ENCODE measurements at regions not wholly inside any gene's neighbourhood (a gene's known extent, or its start where the extent isn't known, plus 50 kb on each side); places are given as distances from the start of the nearest gene placed in this dataset.

DNA sequence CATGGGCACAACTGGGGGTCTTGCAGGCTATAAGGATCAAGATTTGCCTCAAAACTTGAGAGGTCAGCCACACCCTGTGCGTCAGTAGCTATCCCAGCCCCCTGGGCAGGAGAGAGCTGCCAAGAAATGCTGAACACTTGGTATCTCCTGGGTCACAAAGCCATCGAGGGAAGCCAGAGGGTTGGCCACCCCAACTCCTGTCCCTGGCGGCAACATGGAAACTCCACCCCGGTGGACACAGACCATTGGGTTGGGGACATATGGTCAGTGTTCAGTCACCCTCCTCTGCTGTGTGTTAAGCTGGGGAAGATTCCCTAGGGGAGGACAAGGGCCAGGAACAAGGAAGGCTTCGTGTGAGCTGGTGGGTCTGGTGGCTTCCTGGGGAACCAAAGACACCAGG is 140.6 kb downstream of the C5orf15 start:
- DNase-seq: no peak

DNA sequence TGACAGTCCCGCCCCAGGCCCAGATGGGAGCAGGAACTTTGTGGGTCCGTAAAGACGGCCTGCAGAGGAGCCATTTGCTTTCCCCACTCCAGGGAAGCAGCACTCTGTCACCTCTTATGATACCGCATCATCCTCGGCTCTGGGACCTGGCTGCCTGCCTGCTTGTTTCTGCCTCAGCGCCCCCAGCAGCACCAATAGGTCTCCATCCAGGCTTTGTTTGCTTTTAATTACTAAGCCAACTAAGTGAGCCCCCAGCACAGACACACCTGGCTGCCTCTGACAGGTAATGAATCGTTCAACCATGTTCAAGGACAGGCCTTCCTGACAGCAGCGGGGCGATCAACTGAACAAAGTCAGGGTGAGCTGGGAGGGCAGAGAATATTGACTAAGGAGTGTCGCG is 141.4 kb downstream of the C5orf15 start:
- DNase-seq: no peak

DNA sequence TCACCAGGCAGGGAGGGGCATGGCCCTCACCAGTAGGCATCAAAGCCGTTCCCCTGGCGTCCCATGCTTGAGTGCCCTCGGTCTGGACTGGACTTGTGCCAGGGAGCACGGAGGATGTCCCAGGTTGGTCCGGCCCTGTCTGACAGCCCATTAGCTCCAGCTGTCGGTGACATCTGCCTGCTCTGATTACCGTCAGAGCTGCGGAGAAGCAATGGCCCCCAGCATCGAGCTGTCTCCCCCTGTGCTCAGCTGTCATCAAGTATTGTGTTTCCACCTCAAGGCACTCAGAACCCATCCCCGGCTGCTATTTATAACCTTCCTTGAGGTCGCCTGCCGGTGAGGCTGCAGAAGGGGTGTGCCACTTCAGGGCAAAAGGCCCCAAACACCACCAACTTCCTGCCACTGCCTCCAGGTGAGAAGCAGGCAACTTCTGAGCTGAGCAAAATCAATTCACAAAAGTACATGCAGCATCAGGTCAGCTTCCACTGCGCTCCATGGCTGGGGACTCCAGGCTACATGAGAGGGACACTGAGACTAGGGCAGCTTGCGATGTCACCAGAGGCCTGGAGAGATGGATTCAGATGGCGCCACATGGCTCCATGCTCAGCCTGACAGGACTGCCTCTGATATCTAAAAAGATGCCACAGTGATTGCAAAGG is 142.7 kb downstream of the C5orf15 start:
- no peak for DNase-seq

DNA sequence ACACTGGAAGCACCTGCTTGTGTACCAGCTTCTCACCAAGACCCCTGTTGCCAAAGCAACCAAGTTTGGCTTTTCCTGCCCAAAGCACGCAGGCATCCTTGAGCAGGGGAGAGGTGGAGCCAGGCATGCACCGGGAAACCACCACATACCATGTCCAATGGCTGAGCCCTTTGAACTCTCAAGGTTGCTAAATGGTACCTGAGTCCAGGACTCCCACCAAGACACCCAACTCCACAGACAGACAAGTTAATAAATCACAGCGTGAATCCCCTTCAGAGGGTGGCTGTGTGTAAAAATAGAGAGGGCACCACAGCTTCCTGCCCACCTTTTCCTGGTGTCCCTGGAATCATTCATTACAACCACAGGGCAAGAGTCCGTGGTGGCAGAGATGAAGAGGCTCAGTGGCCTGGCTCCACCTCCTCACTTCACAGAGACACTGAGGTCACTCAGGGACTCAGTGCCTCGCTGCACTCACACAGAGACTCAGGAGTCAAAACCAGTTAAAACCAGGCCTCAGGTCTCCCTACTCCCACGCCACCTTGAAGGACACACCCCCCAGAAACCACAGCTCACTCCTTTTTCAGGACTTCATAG is 143.7 kb downstream of the C5orf15 start:
- DNase-seq: no peak

DNA sequence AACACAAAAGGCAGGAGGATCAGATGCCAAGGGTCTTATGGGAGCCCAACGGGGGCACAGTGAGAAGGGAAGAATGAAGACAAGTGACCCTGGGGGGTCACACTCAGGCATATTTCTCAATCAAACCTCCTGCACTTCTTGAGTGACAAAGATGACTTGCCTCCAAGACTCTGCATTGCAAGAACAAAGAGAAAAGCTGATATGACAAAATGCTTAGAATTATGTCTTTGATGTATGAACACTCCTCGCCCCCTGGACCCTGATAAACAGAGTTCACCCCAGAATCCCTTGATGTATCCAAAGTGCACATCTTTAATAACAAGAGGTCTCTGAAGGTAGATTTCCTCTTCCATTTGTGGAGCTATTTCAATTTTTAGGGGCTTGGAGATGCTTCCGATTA is 146.5 kb downstream of the C5orf15 start:
- no peak for DNase-seq

DNA sequence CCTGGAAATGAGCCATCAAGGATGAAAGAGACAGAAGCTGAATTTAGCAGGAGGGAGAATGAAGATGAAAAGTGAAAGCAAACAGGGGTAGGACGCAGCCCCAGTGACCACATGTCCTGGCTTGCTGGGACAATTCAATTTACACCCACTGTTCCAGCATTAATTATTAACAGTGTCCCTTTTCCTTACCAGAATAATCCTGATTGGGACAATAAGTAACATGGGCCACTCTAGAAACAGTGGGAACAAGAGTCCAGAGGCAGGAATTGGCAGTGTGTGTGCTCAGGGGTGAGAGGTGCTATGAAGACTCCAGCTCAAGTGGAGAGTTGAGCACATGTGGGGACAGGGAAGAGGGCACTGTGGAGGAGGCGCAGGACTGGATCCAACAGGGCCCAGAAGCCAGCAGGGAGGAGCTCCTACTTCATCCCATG is 147.1 kb downstream of the C5orf15 start:
- no peak for DNase-seq

GRCh38 chr5:133820507-133820906 is 147.9 kb downstream of the C5orf15 start:
- no peak for DNase-seq

DNA sequence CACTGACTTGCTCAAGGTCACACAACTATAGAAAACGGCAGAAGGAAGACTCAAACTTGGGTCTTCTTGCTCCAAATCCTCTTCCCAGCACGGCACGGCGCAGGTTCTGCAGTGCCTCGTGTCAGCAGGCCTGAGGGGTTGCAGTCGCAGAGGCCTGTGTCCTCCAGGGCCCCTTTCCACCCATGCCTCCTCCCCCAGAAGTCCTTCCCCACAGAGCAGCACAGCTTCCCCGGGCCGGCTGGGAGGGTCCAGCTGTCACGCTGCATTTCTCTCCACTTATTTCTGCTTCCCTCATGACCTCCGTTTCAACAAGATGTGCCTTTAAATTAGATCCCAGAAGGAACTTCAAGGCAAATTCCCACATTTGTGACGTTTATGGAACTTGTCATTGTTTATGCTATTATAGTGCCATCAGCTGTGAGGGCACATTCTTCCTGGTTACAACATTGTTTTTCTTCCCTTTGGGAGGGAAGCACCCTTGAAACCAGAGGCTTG is 148.4 kb downstream of the C5orf15 start:
- no peak for DNase-seq

DNA sequence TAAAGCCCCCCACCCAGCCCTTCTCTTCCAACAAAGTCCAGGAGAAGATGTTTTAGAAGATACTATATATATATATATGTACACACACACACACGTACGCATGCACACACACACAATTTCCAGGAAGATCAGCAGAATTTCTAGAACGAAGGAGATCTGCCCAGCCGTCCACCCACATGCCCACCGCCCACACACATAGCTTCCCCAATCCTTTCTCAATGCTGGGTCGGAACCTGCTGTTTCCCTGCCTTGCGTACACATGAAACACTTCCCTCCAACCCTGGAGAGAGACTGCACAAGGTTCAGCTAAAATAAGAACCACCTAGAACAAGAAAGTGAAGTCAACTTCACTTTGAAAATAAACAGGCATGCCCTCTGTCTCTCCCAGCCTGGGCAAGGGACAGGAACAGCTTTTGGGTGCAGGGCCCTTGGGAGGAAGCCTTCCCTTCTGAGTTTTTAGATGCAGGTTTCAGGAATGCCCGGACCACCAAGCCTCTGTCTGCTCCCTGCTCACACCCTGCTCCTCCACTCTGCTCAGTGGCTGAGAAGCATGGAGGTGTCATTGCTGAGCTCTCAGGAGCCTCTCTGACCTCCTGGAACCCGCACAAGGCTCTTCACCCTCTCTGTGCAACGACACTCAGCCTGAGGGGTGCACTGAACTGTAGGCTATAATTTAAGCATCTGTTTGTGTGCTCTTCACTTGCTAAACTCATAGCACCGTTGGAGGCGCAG is 149.4 kb downstream of the C5orf15 start:
- DNase-seq: no peak

DNA sequence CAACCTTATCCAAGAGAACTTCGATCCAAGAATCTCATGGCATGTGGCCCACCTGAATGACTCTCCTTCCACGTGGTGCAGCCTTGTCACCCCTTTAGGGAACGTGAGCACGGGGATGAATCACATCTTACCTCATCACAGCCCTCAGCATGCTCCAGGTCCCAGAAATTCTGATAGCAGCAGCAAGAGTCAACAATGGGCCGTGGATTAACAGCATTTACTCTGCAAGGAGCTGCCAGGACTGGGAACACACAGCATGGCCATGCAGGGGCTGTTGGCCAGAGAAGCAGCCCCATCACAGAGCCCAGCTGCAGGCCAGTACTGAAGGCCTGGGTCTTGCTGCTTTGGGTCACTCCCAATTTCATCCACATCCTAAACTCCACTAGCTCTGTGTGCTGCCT is 150.4 kb downstream of the C5orf15 start:
- DNase-seq: peak; percentile 33

DNA sequence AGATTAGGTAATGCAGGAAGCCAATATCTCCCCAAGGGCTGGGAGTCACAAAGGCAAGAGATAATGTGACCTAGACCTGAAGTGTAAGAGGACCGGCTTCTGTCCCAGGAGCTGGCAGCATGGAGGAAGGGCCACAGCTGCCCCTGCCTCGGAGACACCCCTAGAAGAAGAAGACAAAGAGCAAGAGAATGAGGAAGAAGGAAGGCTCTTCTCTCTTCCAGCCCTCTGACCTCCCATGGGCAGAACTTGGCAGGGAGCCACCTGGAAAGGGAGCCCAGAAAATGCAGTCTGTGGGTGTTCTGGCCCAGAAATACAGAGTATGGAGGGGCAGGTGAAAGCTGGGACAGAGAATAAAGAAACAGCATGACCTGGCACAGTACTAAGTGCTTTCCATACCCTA is 151.0 kb downstream of the C5orf15 start:
- DNase-seq: no peak

DNA sequence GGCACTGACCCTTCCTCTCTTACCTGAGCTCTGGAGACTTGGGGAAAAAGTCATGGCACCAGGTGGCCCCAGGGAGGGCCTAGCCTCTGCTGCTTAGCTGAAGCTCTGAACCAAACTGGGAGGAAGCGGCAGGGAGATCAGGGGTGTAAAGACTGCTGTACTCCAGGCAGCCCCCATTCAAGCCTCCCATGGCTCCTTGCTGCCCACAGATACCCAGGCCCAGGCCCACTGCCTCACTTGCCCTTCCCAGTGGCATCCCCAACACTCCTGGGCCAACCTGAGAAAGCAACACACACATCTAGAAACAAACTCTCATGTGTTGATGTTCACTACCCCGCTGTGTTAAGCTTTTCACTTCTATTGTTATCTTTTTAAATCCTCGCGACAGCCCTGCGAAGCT is 151.6 kb downstream of the C5orf15 start:
- DNase-seq: no peak

- DNase-seq: no peak
Measured at GRCh38 chr5:133814152-133814551, 154.3 kb downstream of the C5orf15 start.

DNA sequence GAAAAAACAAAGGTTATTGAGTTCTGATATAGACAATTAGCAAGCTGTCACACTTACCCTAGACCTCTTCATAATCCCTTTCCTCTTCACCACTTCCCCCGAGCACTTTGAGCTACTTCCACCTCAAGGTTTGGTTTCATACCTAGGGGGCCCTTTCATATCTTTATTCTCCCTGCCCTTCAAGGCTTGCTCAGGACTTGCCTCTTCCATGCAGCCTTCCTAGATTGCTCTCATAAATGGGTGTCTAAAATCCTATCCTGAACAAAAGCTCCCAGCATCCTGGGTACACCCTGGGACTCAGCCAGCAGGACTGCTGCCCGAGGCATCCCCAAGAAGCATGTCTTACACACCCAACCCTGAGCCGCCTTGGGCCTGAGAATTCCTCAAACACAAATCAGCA is 157.3 kb downstream of the C5orf15 start:
- no peak for DNase-seq

- DNase-seq: no peak
Measured at GRCh38 chr5:133809801-133810200, 158.6 kb downstream of the C5orf15 start.

- no peak for DNase-seq
Measured at GRCh38 chr5:133807348-133807747, 161.1 kb downstream of the C5orf15 start.

GRCh38 chr5:133806847-133807246 is 161.6 kb downstream of the C5orf15 start:
- DNase-seq: no peak

DNA sequence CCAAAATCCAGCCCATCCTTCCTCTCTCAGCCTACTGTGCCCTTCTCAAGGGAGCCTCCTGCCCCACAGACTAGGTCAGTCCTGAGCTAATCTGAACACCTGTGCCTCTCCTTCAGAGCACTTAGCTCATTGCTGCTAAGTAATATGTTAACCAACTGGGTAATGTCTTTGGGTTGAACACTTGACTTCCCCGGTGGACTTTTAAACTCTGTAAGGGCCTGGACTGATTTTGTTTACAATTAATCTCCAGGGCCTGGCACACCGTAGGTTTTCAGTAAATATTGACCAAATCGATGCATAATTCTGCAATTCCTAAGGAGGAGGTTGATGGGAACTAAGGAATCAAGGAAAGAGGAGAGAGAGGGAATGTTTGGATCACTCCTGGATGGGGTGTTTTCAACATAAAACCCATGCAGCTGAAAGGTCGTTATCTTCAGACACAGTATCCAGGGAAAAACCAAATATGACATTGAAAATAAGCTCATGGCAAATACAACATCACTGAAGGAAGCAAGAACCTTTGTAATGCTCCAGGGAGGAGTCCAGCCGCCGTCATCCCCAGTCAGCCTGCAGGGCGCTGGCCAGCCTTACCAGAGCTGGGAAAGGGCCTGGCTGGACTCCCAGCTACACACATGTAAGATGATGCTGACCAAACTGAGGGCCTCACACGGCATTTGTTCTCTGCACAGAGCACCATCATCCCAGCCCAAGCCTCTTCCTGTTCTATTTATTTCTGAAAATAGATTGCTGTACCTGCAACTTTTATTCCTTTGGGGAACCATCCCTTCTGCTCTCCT is 166.3 kb downstream of the C5orf15 start:
- DNase-seq: no peak

DNA sequence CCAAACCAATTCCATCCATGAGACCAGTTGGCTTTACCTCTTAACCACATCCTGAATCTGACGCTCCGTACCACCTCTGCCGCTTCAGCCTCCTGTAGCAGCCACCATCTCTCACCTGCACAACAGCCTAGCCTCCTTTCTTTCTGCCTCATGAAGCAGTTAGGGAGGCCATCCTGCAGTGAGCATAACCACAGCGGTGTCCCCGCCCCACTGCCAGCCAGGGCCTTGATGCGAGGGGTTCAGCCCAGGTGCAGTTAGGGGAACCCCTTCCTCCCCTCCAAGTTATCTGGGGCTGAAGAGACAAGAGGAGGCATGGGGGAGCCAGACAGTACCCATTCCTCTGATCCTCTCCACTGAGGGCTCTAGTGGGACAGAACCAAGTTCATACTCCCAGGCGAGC is 167.0 kb downstream of the C5orf15 start:
- DNase-seq: no peak

DNA sequence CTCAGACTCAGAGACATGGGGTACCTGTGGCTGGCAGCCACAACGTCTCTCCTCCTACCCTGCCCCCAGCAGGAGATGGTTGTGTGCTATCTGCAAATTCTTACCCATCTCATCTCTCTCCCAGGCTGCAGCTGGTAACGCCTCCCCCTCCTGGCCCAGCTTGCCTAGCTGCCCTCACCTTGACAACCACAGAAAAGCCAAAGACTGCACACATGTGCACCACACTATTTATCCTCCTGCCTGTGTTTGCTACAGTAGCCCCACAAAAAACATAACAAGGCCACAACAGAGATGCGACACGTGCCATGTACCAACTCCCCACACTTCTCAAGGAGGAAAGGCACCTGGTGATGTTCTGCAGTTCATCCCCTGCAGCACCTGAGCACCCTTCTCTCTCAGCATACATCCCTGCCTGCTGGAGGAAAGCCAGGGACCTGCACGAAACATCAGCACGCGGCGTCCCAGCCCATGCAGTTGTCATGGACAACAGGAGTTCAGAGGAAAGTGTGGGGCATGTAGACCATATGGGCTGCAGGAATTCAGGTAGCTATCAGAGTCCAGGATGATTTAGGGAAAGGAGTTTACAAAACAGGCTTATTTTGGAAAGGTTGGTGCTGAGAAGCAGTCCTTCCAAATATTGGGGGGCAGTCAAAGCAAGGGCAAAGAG is 168.7 kb downstream of the C5orf15 start:
- no peak for DNase-seq

DNA sequence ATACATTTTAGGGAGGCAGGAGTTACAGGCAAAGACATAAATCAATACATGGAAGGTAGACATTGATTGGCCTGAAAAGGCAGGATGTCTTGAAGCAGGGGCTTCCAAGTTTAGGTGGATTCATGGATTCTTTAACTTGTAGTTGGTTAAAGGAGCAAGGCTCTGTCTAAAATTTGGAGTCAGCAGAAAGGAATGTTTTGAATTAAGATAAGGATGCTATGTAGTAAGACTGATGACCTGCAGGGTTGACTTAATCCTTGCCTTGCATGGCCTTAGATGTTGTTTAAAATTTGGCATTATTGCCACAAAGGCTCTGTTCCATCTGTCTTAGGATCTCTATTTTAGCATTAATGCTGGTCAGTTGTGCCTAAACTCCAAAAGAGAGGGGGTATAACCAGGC is 171.3 kb downstream of the C5orf15 start:
- peak; percentile 24 for DNase-seq

- no peak for DNase-seq
Measured at GRCh38 chr5:133796186-133796585, 172.2 kb downstream of the C5orf15 start.
